Fibroblast of lung (primary cell): ENCODE measurements at regions not wholly inside any gene's neighbourhood (a gene's known extent, or its start where the extent isn't known, plus 50 kb on each side); places are given as distances from the start of the nearest gene placed in this dataset.

Experiments used
- DNase-seq, 2 donors: peaks; one replicate each; pipeline versions ENCODE4 v3.0.0 to v3.0.0-alpha.2; 2010; ENCODE audit warnings: low read depth in 2 of 2
- H2AFZ ChIP-seq: 2 replicates; pipeline ENCODE4 v1.5.1; 2012; ENCODE audit warnings: low read length, control low read depth, inconsistent platforms
- H3K27ac ChIP-seq: 2 replicates; pipeline ENCODE4 v1.5.1; 2011; ENCODE audit warnings: low read length, control low read depth; ENCODE audit not compliant: insufficient read depth
- H3K27me3 ChIP-seq: 2 replicates; pipeline ENCODE4 v1.5.1; 2011; ENCODE audit warnings: mild to moderate bottlenecking, low read length; ENCODE audit not compliant: control insufficient read depth, insufficient read depth
- H3K36me3 ChIP-seq: 2 replicates; pipeline ENCODE4 v1.5.1; 2011; ENCODE audit warnings: low read length; ENCODE audit not compliant: control insufficient read depth, insufficient read depth
- H3K4me1 ChIP-seq: 2 replicates; pipeline ENCODE4 v1.5.1; 2011; ENCODE audit warnings: low read length; ENCODE audit not compliant: control insufficient read depth, insufficient read depth; ENCODE audit errors: extremely low read depth
- H3K4me2 ChIP-seq: 2 replicates; pipeline ENCODE4 v1.5.1; 2011; ENCODE audit warnings: low read length, control low read depth; ENCODE audit not compliant: insufficient read depth; ENCODE audit errors: extremely low read depth
- H3K4me3 ChIP-seq, 4 experiments: fragments of 200-600 bp in 1 of 4; sonication (generic) in 1 of 4; replicated peaks in 1 of 4; 2 replicates each; pipeline ENCODE4 v1.5.1; 2011 to 2016; ENCODE audit warnings: low read length in 4 of 4, low read depth in 3 of 4, mild to moderate bottlenecking in 3 of 4, control low read depth in 2 of 4, inconsistent platforms in 1 of 4, mixed read lengths in 1 of 4; ENCODE audit not compliant: insufficient read depth in 1 of 4; ENCODE audit errors: control extremely low read depth in 1 of 4
- H3K79me2 ChIP-seq: 2 replicates; pipeline ENCODE4 v1.5.1; 2012; ENCODE audit warnings: mild to moderate bottlenecking, low read length, inconsistent platforms; ENCODE audit not compliant: control insufficient read depth, insufficient read depth
- H3K9ac ChIP-seq: 2 replicates; pipeline ENCODE4 v1.5.1; 2011; ENCODE audit warnings: mild to moderate bottlenecking, low read length, control low read depth; ENCODE audit not compliant: insufficient read depth
- H3K9me3 ChIP-seq: 2 replicates; pipeline ENCODE4 v1.5.1; 2012; ENCODE audit warnings: low read depth, low read length; ENCODE audit not compliant: control insufficient read depth, insufficient read depth
- H4K20me1 ChIP-seq: 2 replicates; pipeline ENCODE4 v1.5.1; 2011; ENCODE audit warnings: low read length; ENCODE audit not compliant: control insufficient read depth, insufficient read depth; ENCODE audit errors: extremely low read depth
- CTCF ChIP-seq, 2 donors: IDR thresholded peaks in 1 of 2; conservative IDR thresholded peaks in 1 of 2; 1 replicate in 1 of 2; 2 replicates in 1 of 2; pipeline ENCODE4 v1.5.1; 2011 to 2012; ENCODE audit warnings: low read length in 2 of 2, control low read depth in 1 of 2, inconsistent platforms in 1 of 2, low read depth in 1 of 2, mild to moderate bottlenecking in 1 of 2
- EZH2 ChIP-seq: IDR thresholded peaks from 2 replicates; pipeline ENCODE4 v1.5.1; 2012; ENCODE audit warnings: low read length, control low read depth, mild to moderate bottlenecking; ENCODE audit errors: missing control alignments

- Histone ChIP-seq H3K4me3 (no peak overlapping the region), H3K79me2 (no peaks in the 10 kb centered on the region), H4K20me1 (no peaks in the 10 kb centered on the region), H3K4me2 (no peak overlapping the region), H2AFZ (no peak overlapping the region), H3K9ac (no peak overlapping the region), H3K27me3 (no peaks in the 10 kb centered on the region), H3K4me1 (no peaks in the 10 kb centered on the region), H3K36me3 (no peaks in the 10 kb centered on the region), H3K27ac (no peak overlapping the region), H3K9me3 (no peaks in the 10 kb centered on the region)
- TF ChIP-seq CTCF (conservative IDR thresholded peaks at IDR 0.05 in 1 of 2, IDR thresholded peaks at IDR 0.05 in 1 of 2; ENCODE audit: low read depth in 1 of 2, low read length in 2 of 2) (no peak), EZH2 (no peak)
- peak in 1 of 2 donors; percentile 8 for DNase-seq
Measured at GRCh38 chr4:145348291-145348690, 133.4 kb upstream of the SMAD1 start.

- Histone ChIP-seq H3K9me3 (no peaks in the 10 kb centered on the region), H3K4me2 (no peak overlapping the region), H3K4me1 (no peaks in the 10 kb centered on the region), H3K27me3 (no peaks in the 10 kb centered on the region), H3K79me2 (no peaks in the 10 kb centered on the region), H2AFZ (no peak overlapping the region), H3K9ac (no peak overlapping the region), H3K36me3 (no peaks in the 10 kb centered on the region), H3K4me3 (no peak overlapping the region), H4K20me1 (no peaks in the 10 kb centered on the region), H3K27ac (no peak overlapping the region)
- no peak for TF ChIP-seq EZH2
- DNase-seq: peak; percentile 26 to 94
Measured at GRCh38 chr4:145347684-145348083, 134.0 kb upstream of the SMAD1 start.

- Histone ChIP-seq H4K20me1 (no peaks in the 10 kb centered on the region), H3K4me3 (no peak overlapping the region), H3K79me2 (no peaks in the 10 kb centered on the region), H3K27me3 (no peaks in the 10 kb centered on the region), H3K9me3 (no peaks in the 10 kb centered on the region), H3K9ac (no peak overlapping the region), H2AFZ (no peak overlapping the region), H3K27ac (no peak overlapping the region), H3K4me1 (no peaks in the 10 kb centered on the region), H3K36me3 (no peaks in the 10 kb centered on the region), H3K4me2 (no peak overlapping the region)
- DNase-seq: no peak
- TF ChIP-seq EZH2 (no peak), CTCF (conservative IDR thresholded peaks at IDR 0.05 in 1 of 2, IDR thresholded peaks at IDR 0.05 in 1 of 2; ENCODE audit: low read depth in 1 of 2, low read length in 2 of 2) (no peak)
Measured at GRCh38 chr4:145346081-145346480, 135.6 kb upstream of the SMAD1 start.
